ENCODE measurements at regions not wholly inside any gene's neighbourhood (a gene's known extent, or its start where the extent isn't known, plus 50 kb on each side); places are given as distances from the start of the nearest gene placed in this dataset.
A peak's percentile ranks its signal among the peaks of the same experiment; 100 is the strongest.

DNA sequence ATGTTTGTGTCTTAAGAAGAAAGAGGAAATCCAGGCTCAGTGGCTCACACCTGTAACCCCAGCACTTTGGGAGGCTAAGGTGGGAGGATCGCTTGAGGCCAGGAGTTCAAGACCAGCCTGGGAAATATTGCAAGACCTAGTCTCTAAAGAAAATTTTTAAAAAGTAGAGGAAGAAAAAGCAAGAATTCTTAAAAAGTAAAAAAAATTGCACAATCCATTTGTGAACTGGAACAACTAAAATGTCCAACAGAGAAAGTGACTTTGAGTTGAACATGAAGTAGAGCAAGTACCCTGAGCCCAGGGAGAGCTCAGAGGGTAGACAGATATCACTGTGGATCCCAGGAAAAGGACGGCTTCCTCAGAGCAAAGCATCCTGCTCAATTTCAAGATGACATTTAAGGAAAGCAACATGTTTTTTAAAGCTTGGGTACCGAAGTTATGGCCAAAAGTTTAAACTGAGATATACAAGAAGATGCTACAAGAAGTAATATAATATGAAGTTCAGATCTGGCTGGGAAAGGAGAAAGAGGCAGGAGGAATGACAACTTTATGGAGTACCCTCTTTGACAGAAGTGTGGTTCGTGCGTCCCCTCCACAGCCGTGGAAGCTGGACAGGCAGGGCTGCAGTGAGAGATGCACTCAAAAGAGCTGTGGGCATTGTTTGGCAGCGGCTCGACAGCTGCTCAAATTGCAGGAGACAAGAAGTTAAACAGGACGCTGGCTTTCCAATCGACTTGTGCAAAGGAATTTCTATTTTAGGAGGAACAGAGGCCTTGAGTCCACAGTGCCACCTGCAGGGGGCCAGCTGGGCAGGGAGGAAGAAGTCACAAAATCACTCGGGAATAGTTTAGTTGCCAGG, 201.3 kb downstream of the JCAD start:
- Mint-ChIP-seq H3K4me3 (no peak overlapping the region), H3K4me1 (peaks cover 0 to 4% (median 0%) of the 10 kb centered on the region in 4 donors), H3K27ac (peak overlapping the region in 1 of 10 donors; percentile 75), H3K36me3 (no peaks in the 10 kb centered on the region), H3K27me3 (peaks cover 0 to 15% (median 2%) of the 10 kb centered on the region in 5 donors), H3K9me3 (no peaks in the 10 kb centered on the region)
- POLR2A ChIA-PET: interaction anchor here (0.7 kb wide), 1 partner anchor 520 kb away, joined by 5 read pairs; no protein-coding TSS in a partner anchor
- DNase-seq: no peak
- ATAC-seq: no peak

DNA sequence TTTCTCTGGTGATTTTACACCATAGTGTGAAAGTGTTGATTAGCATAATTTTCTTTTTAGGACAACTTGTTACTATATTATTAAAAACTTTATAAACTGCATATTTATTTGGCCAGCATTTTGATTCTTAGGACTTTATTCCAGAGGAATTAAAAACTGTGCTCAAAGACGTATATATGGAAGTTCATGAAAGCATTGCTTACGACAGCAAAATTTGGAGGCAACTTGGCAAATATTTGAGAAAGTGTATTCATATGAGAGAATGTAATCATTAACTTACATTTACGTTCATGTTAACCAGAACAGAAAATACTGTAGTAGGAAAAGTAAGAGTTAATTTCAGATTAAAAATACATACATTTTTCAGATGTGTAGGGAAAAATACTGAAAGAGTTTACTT, 203.1 kb downstream of the JCAD start:
- Mint-ChIP-seq H3K27ac (no peak overlapping the region), H3K4me3 (no peak overlapping the region), H3K27me3 (peaks cover 0 to 16% (median 3%) of the 10 kb centered on the region in 5 donors), H3K36me3 (no peaks in the 10 kb centered on the region), H3K4me1 (peaks cover 0 to 4% (median 0%) of the 10 kb centered on the region in 4 donors), H3K9me3 (no peaks in the 10 kb centered on the region)
- DNase-seq (no peak), ATAC-seq (no peak)
- POLR2A ChIA-PET: no interaction called here

DNA sequence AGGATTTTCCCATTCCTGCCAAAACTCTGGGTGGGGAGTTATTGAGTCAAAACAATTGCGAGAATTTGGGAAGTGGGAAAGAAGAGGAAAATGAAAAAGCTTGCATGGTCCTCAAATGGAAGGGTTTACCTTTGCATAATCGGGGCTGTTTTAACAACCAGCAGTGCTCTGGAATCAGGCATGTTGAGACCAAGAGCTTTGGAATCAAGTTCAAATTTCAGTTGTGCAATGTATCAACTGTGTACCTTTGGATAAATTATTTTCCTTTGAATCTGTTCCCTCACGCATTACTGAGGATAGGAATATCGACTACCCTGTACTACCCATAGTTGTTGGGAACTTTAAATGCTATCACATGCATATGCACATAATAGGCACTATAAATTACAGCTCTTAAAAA, 205.5 kb downstream of the JCAD start:
- Mint-ChIP-seq H3K4me3 (no peak overlapping the region), H3K9me3 (no peaks in the 10 kb centered on the region), H3K27ac (no peak overlapping the region), H3K36me3 (no peaks in the 10 kb centered on the region), H3K27me3 (peaks cover 2 to 18% (median 8%) of the 10 kb centered on the region in 5 donors), H3K4me1 (peaks cover 0 to 5% (median 2%) of the 10 kb centered on the region in 4 donors)
- DNase-seq: no peak
- POLR2A ChIA-PET: no interaction called here
- no peak for ATAC-seq

DNA sequence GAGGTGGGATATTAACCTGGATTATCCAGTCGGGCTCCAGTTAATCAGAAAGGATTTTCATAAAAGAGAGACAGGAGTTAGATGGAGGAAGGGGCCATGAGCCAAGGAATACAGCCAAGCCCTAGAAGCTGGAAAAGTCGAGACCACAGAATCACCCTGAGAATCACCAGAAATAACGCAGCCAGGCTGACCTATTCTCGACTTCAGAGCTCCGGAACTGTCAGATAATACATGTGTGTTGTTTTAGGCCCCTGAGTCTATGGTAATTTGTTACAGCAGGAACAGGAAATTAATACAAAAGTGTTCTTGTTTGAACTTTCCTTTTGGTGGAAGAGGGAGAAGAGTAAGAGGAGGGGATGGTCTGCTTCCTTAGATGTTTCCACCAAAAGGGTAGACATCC, 208.1 kb downstream of the JCAD start:
- ATAC-seq (no peak), DNase-seq (no peak)
- Mint-ChIP-seq H3K9me3 (no peaks in the 10 kb centered on the region), H3K4me1 (peaks cover 0 to 4% (median 2%) of the 10 kb centered on the region in 4 donors), H3K27me3 (peaks cover 2 to 14% (median 7%) of the 10 kb centered on the region in 5 donors), H3K27ac (no peak overlapping the region), H3K36me3 (no peaks in the 10 kb centered on the region), H3K4me3 (no peak overlapping the region)
- POLR2A ChIA-PET: no interaction called here

DNA sequence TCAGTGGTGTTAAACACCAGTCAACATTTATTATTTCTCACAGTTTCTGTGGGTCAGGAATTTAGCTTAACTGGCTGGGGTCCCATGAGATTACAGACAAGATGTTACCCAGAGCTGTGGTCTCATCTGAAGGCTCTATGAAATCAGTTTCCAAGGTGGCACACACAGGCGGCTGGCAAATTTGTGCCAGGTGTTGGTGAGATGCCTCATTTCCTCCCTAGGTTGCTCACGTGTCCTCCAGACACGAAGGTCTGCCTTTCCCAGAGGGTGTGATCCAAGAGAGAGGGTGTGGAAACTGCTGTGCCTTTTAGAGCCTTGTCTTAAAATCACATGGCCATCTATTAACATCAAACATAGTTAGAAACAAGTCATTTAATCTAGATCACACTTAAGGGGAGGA, 209.0 kb downstream of the JCAD start:
- POLR2A ChIA-PET: no interaction called here
- Mint-ChIP-seq H3K36me3 (peaks cover 0 to 2% (median 0%) of the 10 kb centered on the region in 3 donors), H3K4me3 (no peak overlapping the region), H3K4me1 (peaks cover 0 to 4% (median 2%) of the 10 kb centered on the region in 4 donors), H3K27ac (no peak overlapping the region), H3K27me3 (peaks cover 2 to 16% (median 7%) of the 10 kb centered on the region in 5 donors), H3K9me3 (peaks cover 0 to 2% (median 0%) of the 10 kb centered on the region in 9 donors)
- no peak for ATAC-seq
- no peak for DNase-seq

DNA sequence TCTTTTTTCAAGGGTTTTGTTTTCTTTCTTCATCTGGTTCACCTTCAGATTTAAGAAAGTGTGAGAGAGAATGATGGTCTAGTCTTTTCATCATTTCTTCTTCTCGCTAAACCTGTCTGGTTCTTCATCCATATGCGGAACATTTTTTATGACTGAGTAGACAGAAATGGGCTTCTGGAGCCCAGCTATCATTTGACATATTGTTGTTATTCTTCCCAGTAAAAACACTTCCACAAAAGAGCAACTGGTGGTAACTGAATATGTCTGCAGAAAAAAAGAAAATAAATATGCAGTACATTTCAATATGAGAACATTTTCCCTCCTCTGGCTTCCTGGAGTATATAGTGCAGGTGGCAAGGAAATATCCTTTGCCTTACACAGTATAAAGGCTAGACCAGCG, 209.5 kb downstream of the JCAD start:
- Mint-ChIP-seq H3K9me3 (peaks cover 0 to 3% (median 0%) of the 10 kb centered on the region in 9 donors), H3K4me1 (peaks cover 0 to 4% (median 2%) of the 10 kb centered on the region in 4 donors), H3K27me3 (peaks cover 2 to 21% (median 7%) of the 10 kb centered on the region in 5 donors), H3K27ac (no peak overlapping the region), H3K36me3 (peaks cover 0 to 6% (median 0%) of the 10 kb centered on the region in 3 donors), H3K4me3 (no peak overlapping the region)
- ATAC-seq (no peak), DNase-seq (no peak)
- POLR2A ChIA-PET: no interaction called here

DNA sequence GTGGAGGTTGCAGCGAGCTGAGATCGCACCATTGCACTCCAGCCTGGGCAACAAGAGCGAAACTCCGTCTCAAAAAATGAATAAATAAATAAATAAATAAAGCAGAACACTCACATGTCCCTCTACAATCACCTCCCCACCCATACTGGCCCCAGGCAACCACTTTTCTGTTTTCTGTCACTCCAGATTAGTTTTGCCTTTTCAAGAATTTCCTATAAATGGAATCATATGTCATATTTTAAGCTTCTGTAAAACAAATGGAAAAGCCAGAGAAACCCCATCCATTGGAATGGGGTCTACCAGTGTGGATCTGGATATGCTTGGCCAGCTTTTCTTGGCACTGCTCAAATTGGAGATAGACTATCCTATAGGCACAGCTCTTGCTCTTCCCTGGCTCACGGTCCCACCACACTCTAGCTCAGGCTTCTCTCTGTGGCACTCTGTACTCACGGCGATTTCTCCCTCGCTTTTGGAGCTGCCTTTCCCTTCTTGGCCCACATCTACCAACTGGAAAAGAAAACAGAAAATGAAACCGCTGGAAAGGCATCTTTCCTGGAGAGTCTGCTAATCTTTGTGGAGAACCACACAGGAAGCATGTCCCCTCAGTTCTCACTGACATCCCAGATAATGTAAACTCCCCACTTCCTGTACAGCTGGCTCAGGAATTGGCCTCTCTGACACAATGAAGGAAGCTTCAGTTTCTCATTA, 210.1 kb downstream of the JCAD start:
- no peak for ATAC-seq
- peaks cover 0 to 5% (median 0%) of the 10 kb centered on the region in 9 donors for H3K9me3 Mint-ChIP-seq
- no peak overlapping the region for H3K27ac Mint-ChIP-seq
- H3K36me3 Mint-ChIP-seq: peaks cover 0 to 6% (median 0%) of the 10 kb centered on the region in 3 donors
- H3K4me1 Mint-ChIP-seq: peaks cover 0 to 4% (median 2%) of the 10 kb centered on the region in 4 donors
- H3K27me3 Mint-ChIP-seq: peaks cover 2 to 21% (median 7%) of the 10 kb centered on the region in 5 donors
- H3K4me3 Mint-ChIP-seq: no peak overlapping the region
- POLR2A ChIA-PET: no interaction called here
- no peak for DNase-seq

DNA sequence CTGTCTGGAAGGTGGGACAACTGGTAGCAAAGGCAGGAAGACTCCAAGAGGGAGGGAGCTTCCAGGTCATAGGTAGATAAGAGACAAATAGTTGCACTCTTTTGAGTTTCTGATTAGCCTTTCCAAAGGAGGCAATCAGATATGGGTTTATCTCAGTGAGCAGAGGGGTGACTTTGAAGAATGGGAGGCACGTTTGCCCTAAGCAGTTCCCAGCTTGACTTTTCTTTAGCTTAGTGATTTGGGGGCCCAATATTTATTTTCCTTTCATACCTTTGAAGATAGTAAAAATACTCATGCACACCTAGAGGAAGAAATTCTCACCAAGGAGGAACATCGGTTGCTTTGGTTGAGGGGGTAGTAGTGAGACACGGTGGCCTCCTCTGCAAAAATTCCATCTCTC, 212.1 kb upstream of the SVIL start:
- POLR2A ChIA-PET: no interaction called here
- Mint-ChIP-seq H3K9me3 (peaks cover 0 to 8% (median 0%) of the 10 kb centered on the region in 9 donors), H3K27ac (no peak overlapping the region), H3K4me1 (peaks cover 0 to 4% (median 2%) of the 10 kb centered on the region in 4 donors), H3K4me3 (no peak overlapping the region), H3K27me3 (peaks cover 2 to 18% (median 5%) of the 10 kb centered on the region in 5 donors), H3K36me3 (peaks cover 0 to 6% (median 0%) of the 10 kb centered on the region in 3 donors)
- no peak for ATAC-seq
- DNase-seq: no peak

DNA sequence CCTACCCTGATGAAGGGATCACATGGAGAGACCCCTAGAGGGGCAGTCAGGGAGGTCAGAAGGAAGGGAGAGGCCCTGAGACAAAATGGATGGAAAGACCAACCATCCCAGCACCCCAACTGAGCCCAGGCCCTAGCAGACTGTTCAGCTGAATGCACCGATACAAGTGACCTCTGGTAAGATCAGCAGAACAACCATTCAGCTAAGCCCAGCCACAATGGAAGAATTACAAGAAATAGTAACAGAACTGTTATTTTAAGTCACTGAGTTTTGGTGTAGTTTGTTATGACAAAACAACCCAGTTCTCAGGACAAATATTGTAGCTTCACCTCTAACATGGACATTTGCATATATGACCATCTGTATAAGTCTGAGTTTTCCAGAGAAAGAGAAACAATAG, 210.4 kb upstream of the SVIL start:
- Mint-ChIP-seq H3K4me1 (peaks cover 0 to 4% (median 2%) of the 10 kb centered on the region in 4 donors), H3K4me3 (no peak overlapping the region), H3K36me3 (peaks cover 0 to 6% (median 0%) of the 10 kb centered on the region in 3 donors), H3K27me3 (peaks cover 2 to 15% (median 4%) of the 10 kb centered on the region in 5 donors), H3K9me3 (peaks cover 0 to 8% (median 0%) of the 10 kb centered on the region in 9 donors), H3K27ac (no peak overlapping the region)
- ATAC-seq (no peak), DNase-seq (no peak)
- POLR2A ChIA-PET: no interaction called here

DNA sequence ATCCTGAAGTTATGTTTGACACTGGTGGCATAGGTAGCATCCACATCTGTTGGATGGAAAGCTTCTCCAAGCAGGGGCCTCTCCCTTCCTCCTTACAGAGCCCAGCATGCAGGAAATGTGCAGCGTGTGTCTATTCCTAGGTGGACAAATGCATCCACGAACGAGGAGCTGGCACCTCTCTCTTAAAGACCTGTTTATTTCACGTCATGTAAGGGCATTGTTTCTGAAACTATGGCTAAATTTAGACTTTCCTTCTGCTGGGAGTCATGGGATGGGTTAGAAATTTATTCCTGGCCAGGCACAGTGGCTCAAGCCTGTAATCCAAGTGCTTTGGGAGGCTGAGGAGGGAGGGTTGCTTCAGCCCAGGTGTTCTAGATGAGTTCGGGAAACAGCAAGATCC, 208.4 kb upstream of the SVIL start:
- Mint-ChIP-seq H3K4me1 (peaks cover 0 to 5% (median 0%) of the 10 kb centered on the region in 4 donors), H3K4me3 (no peak overlapping the region), H3K27me3 (peaks cover 0 to 10% (median 0%) of the 10 kb centered on the region in 5 donors), H3K27ac (no peak overlapping the region), H3K9me3 (peaks cover 0 to 8% (median 0%) of the 10 kb centered on the region in 9 donors), H3K36me3 (peaks cover 0 to 6% (median 0%) of the 10 kb centered on the region in 3 donors)
- POLR2A ChIA-PET: no interaction called here
- no peak for DNase-seq
- no peak for ATAC-seq

DNA sequence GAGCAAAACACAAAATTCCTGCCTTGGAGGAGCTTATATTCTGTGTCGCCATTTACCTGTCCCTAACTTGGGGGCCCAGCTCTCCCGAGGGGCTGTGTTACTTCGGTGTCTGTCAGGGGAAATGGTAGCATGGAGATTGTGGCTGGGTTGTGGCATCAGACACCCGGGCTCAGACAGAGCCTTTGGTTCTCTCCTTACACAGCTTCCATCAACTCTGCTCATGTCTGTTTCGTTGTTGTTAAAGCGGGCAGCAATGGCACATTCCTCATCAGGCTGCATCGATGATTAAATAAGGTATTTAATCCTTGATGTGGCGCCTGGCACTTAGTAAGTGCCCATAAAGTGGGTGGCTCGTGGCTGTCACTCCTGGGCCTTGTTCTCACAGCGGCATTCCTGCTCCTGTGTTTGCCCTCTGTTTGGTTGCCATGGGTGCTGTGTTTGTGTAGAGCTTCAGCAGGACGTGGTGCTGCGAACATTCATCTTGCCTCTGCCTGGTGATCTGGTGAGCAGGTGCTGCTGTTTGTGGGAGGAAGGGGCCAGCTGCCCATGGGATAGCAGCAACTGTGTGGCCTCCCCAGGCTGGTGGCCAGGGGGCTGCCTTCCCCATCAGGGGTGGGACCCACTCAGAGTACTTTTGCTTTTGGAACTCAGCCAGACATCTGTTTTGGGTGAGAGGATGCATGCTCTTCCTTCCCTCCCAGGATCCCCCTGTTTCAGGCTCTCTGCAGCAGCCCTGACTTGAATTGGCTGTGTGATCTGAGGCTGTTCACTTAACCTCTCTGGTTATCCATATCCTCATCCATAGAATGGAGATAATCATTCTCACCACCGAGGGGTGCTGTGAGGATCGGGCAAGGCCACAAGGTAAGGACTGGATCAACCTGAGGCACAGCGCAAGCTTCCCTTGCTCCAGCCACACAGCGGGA, 207.2 kb upstream of the SVIL start:
- POLR2A ChIA-PET: no interaction called here
- H3K4me3 Mint-ChIP-seq: no peak overlapping the region
- H3K36me3 Mint-ChIP-seq: peaks cover 0 to 6% (median 0%) of the 10 kb centered on the region in 3 donors
- peaks cover 0 to 8% (median 0%) of the 10 kb centered on the region in 9 donors for H3K9me3 Mint-ChIP-seq
- H3K4me1 Mint-ChIP-seq: peaks cover 0 to 3% (median 0%) of the 10 kb centered on the region in 4 donors
- no peak for ATAC-seq
- peaks cover 0 to 10% (median 0%) of the 10 kb centered on the region in 5 donors for H3K27me3 Mint-ChIP-seq
- H3K27ac Mint-ChIP-seq: no peak overlapping the region
- no peak for DNase-seq
